Superior temporal gyrus (tissue), 1 donor: ENCODE measurements at regions not wholly inside any gene's neighbourhood (a gene's known extent, or its start where the extent isn't known, plus 50 kb on each side); places are given as distances from the start of the nearest gene placed in this dataset.
"Not testable (repeated sequence)": the region's sequence is repeated elsewhere in the genome, so short reads cannot be mapped to it uniquely, and the experiment has no call there.

Experiments
- DNase-seq: peaks from one replicate; pipeline ENCODE4 v3.0.0-alpha.2; 2016; ENCODE audit errors: extremely low spot score

- no peak for DNase-seq
Observed at GRCh38 chr5:89307972-89308371, 425.0 kb upstream of the MEF2C start.

DNA sequence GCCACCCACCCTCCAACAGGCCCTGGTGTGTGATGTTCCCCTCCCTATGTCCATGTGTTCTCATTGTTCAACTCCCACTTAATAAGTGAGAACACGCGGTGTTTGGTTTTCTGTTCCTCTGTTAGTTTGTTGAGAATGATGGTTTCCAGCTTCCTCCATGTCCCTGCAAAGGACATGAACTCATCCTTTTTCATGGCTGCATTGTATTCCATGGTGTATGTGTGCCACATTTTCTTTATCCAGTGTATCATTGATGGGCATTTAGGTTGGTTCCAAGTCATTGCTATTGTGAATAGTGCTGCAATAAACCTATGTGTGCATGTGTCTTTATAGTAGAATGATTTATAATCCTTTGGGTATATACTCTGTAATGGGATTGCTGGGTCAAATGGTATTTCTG lies 424.2 kb upstream of the MEF2C start:
- DNase-seq, result not testable (repeated sequence)

- no peak for DNase-seq
Observed at GRCh38 chr5:89303033-89303480, 420.1 kb upstream of the MEF2C start.

DNA sequence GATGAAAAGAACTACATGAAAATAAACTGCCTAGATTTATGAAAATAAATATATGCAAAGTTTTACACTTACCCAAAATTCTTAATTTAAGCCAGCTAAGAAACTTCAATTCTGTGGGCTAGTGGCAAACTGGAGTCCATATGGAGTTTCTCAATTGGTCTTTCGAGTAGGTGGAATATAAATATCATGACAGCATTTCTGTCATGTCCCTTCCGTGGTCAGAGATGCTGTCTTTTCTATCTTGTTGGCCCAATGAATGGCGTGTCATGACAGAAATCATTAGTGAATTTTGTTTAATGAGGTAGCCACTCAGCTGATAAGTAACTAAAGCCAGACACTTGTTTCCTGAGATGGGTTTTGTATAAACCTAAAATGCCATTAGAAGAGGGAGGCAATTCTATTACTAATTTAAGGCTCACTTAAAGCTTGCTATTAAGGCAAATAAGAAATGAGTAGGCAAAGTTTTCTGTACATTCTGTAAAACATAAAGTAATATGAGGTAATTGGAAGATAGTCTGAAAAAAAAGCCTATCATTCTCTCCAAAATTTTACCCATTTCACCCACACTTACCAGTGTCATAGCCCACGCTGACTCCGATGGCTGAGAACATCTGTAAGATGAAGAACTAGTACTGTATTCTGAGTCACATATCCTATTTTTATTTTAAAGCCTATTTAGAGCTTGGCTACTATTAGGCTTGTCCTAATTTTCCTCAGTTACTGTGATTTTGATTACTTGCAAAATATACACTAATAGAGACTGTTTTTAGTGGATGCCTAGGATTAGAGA lies 419.3 kb upstream of the MEF2C start:
- no peak for DNase-seq

- no peak for DNase-seq
Observed at GRCh38 chr5:89301321-89302025, 418.5 kb upstream of the MEF2C start.

DNA sequence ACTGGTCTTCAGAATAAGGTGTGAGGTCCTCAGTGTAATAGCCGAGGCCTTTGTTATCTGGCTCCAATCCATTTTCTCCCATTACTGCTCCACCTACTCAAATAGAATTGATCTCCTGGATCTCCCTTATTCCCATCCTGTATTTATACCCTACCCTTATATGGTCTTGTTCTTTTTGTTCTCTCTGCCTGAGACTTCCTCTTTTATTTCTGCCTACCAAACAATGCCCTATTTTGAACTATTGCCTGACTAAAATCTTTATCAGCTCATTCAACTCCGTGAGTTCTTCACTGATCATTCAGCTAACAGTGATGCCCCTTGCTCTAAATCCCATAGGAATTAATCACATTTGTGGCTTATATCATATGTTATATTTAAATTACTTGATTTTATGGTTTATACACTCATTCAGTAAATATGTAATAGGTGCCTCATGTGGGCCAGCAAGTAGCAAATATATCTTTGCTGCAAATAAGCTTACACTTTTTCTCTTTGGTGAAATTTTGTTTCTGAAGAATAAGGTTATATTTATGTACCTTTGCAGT lies 417.5 kb upstream of the MEF2C start:
- DNase-seq, result no peak

DNA sequence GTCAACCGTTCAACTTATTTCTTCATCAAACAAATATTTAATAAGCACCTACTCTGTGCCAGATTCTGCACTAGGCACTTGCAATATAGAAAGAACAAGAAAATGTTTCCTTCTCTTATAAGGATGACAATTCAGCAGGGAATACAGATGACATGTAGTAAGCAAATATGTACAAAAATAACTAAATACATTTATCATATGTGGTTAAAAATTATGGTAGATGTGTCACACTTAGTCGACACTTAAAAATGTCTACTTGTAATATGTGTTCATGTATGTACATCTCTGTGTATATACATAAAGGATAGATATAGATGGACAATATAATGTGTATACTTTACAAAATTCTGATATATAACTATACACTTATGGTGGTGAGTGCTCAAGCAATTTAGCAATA lies 417.0 kb upstream of the MEF2C start:
- DNase-seq, result no peak

GRCh38 chr5:89297066-89297465 lies 414.1 kb upstream of the MEF2C start:
- DNase-seq, result no peak

DNA sequence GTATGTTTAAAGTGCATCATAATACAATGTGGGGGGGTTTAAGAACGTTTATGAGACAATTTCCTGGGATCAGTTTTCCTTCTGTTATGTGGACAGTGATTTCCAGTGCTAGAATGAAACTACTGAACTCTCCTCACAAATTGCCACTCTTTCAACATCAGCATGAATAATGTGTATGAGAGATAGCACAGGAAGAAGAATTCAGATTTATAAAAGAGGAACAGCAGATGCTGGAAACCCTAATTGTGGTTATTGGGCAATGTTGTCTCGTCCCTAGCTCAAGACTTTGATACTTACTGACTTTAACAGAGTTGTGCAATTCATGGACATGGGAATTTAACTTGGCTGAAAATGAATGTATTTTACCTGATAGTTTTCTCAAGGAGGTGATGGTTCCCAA lies 410.8 kb upstream of the MEF2C start:
- DNase-seq, result no peak

- no peak for DNase-seq
Observed at GRCh38 chr5:89292487-89292886, 409.5 kb upstream of the MEF2C start.

DNA sequence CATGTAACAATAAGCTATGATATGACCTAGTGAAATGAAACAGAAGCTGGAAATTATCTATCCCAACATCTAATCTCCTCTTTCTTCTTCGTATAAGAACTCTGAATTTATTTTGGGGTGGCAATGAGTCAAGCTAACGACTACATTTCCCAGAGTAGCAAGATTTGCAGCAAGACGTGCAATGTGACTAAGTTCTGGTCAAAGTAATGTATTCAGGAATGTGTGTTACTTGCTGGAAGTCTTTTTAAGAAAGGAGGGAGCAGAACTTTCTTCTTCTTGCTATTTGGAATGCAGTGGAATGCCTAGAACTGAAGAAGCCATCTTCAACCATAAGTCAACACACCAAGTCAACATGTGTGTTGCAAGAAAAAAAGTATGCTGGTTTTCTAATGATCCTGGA lies 406.6 kb upstream of the MEF2C start:
- DNase-seq, result no peak

DNA sequence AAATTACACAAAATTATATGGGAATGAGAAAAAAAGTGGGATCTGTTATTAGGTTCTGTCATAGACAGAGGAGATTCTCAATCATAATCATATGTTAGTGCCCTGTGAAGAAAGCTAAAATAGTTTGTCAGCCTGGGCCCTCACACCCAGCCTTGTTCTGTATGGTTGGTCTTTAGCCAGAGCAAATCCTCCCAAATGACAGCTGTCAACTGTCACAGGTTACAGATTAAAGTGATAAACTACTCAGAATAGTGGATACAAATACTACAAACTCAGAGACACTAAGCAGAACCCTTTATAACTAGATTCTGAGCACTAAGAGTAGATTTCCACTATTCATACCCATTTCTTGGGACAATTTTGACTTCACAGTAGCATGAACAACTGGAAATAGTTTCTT lies 405.0 kb upstream of the MEF2C start:
- DNase-seq, result no peak

GRCh38 chr5:89286320-89286719 lies 403.3 kb upstream of the MEF2C start:
- no peak for DNase-seq

DNA sequence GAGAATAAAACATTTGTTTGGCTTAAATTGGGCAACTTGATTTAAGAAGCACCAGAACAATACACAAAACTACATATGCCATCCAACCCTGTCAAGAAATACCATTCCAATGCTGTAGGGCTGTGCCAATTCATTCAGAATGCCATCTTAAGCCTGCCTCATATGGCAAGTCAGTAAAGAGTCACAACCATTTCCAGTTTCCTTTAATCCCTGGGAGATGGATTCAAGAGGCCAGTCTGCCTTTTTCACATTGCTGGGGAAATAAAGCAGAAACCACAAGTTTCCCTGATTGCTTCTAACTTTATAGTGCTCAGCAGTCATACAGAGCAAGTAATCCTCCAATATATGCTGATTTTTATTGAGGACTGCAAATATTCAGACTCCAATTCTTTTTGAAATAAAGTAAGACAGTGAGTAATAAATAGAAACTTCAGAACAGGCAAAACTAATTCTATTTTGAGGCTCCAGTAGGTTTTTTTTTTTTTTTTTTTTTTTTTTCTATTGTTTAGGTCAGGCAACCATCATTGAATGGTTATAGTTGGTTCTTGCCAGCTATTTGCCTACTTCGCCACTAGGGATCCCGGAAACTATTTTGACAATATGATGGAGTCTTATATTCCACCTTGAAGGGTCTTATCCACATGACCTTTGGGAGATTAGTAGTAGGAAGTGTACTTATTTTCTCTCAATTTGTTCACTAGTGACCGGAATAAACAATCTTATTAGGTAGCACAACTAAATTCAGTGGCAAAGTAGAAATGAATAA lies 400.9 kb upstream of the MEF2C start:
- DNase-seq, result no peak

DNA sequence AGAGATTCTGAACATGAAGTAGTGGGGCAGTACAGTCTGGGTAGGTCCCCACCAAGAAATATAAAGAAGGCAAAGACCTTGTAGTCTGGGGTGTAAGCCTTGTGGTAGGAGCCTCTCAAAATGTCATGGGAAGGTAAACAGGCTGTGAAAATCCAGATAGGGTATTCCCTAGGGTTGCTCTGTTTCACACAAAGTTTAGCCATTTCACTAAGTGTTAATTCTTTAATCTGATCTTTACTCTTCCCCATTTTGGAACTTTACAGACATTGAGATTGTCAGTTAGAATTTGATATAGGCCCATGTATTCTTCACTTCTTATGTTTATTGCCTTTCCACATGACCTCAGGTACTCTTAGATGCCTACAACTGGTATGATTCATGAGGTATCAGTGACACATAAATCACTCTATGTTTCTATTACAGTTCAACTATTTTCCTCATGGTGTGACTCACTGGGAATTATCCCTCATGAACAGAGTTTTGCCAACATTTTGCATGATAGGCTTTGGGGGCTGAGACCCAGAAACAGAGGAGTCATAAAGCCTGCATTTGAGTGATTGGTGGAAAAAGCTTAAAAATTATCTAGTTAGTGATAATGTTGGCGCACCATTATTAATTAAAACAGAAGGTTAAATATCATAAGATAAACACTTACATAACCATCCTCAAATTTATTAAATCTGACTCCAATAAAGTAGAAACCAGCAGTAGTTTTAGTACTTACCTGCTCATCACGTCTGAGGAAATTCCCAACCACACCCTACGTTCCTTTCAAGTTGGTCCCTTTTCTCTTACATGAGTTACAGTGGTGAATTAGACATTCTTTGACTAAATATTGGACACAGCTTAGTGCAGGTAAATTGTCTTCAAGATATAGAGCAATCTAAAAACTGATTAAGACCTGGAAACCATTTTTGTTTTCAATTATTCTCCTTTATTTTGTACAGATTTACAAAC lies 399.8 kb upstream of the MEF2C start:
- DNase-seq, result no peak

DNA sequence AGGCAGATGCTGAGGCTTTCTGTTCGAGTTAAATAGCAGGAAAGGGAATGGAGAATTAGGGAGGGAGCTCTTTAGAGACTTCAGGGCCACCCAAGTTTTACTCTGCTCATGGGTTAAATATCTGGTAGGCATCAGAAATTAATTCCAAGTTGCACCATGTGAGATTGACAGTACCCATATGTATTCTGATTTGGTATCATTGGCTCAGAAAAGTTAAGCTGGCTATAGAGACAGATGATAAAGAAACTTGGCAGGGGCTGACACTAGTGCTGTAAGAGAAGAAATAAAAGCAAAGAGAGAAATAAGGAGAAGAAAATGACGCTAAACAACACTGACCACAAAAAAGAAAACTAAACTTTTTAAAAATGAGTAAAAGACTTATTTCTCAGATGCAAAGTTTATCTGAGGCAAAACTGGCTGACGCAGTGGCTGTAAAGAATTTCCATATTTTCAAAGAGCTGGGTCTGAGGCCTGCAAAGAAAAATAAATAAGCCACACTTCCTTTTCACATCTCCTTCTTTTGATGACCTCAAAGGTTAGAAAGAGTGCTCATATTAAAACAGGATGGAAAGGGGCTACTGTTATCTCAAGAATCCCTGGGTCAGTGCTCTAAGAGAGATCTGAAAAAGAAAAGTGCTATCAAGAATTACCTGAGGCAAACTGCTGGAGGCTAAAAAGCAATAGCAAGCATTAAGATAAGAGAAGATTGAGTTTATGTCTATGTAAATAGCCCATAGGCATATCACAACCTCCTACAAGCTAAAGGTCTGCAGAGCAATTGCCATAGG lies 399.0 kb upstream of the MEF2C start:
- no peak for DNase-seq

GRCh38 chr5:89281211-89281610 lies 398.2 kb upstream of the MEF2C start:
- DNase-seq, result no peak

DNA sequence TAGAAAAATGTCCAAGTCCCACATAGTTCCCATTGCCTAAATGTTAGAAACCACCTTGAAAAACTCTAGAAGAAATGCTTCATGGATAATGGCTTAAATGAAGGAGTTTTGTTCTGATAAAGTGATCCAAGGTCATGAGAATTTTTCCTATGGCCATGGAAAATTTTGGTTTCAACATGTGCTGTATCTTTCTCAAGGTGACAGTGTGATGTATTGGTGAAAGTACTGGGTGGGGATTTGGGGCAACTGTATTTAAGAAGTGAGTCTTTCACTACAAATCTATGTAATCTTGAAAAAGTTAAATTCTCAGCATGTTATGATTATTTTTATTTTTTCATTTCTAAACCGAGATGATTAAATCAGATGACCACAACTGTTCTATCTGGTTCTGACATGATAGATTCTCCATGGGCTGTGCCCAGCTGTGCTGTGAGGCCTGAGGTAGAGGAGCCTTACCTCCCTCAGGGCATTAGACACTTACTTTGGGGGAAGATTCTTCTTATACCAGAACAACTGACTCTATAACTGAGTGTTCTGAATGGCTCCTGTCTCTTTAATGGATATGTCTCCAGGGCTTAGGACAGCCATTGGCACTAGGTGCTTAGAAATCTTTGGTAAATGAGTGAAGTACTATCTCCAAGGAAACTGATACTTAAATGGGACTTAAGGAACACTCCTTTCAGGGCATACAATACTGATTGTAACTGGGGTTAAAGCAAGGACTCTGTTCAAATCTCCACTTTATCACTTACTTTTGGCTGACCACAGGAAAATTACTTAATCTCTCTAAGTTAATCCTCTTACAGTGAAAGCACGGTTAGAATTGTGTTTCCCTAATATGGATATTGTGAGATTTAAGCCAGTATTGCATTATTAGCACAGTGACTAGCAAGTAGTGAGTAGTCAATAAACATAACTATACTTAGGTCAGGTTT lies 397.4 kb upstream of the MEF2C start:
- no peak for DNase-seq

- no peak for DNase-seq
Observed at GRCh38 chr5:89279391-89280036, 396.5 kb upstream of the MEF2C start.
